ENCODE measurements at regions not wholly inside any gene's neighbourhood (a gene's known extent, or its start where the extent isn't known, plus 50 kb on each side); places are given as distances from the start of the nearest gene placed in this dataset.

GRCh38 chr2:180141600-180141999, 134.5 kb upstream of the CWC22 start:
- TF ChIP-seq GATA2 (IDR thresholded peaks at IDR 0.05; ENCODE audit: low read depth, low read length) (no peak), GATA3 (IDR thresholded peaks at IDR 0.05; ENCODE audit: low read depth, low read length) (no peak)
